ENCODE measurements at regions not wholly inside any gene's neighbourhood (a gene's known extent, or its start where the extent isn't known, plus 50 kb on each side); places are given as distances from the start of the nearest gene placed in this dataset.

DNA sequence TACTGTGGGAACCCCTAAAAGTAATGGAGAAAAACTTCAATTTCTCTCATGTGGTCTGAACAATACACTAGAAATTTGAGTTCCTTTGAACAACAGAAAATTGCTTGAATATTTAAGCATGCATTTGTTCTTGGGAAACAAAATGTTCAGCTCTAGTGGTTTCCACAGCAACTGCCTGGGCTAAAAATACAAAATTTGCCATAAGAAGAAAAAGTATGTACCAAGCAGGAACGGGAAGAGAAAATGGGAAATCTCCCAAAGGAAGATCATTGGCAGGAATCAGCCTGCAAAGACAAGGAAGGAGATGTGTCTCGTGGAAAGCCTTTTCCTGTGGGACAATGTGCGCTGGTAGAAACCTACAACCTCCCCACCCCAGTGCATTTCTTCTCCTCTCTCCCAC, 119.0 kb upstream of the DPT start:
- TF ChIP-seq, protein P1, sequence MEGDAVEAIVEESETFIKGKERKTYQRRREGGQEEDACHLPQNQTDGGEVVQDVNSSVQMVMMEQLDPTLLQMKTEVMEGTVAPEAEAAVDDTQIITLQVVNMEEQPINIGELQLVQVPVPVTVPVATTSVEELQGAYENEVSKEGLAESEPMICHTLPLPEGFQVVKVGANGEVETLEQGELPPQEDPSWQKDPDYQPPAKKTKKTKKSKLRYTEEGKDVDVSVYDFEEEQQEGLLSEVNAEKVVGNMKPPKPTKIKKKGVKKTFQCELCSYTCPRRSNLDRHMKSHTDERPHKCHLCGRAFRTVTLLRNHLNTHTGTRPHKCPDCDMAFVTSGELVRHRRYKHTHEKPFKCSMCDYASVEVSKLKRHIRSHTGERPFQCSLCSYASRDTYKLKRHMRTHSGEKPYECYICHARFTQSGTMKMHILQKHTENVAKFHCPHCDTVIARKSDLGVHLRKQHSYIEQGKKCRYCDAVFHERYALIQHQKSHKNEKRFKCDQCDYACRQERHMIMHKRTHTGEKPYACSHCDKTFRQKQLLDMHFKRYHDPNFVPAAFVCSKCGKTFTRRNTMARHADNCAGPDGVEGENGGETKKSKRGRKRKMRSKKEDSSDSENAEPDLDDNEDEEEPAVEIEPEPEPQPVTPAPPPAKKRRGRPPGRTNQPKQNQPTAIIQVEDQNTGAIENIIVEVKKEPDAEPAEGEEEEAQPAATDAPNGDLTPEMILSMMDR (IDR thresholded peaks at IDR 0.05; ENCODE audit: low read depth, low read length) = no peak

DNA sequence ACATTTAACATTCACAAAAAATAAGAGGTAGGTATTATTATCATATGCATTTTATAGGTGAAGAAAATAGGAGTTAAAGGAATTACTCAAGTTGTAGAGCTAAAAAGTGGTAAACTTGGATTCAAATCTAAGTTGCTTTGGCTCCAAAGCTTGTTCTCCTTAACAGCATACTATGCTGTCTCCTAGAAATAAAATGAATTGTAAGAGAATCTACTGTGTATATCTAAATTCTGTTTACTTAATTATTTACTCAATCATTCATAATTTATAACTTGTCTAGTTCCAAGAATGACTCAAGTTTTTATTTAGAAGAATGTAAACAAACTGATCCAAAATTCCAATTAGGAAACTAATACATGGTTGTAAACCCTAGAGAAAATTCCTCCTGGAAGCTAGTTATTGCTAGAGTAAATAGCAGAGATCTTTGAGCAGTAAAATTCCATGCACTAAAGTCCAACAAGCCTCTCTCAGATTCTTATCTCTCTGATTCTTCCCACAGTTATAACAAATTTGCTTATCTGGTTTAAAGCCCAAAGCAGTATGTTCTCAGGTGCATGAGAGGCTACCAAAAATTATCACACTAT, 132.5 kb upstream of the DPT start:
- TF ChIP-seq, protein P1 (IDR thresholded peaks at IDR 0.05; ENCODE audit: low read depth, low read length) = no peak
- H3K4me3 ChIP-seq (ENCODE audit: low read depth, low read length) = no peak overlapping the region
- DNase-seq (ENCODE audit: low read depth, low spot score) = no peak
- in situ Hi-C loops (cut with HindIII; ENCODE audit: low sequenced_read_pairs) = no loop called here

More for the DNA sequence above, 119.0 kb upstream of the DPT start:
- in situ Hi-C loops (cut with HindIII; ENCODE audit: low sequenced_read_pairs) = no loop called here
- no peak for DNase-seq (ENCODE audit: low read depth, low spot score)
- no peak overlapping the region for H3K4me3 ChIP-seq (ENCODE audit: low read depth, low read length)

DNA sequence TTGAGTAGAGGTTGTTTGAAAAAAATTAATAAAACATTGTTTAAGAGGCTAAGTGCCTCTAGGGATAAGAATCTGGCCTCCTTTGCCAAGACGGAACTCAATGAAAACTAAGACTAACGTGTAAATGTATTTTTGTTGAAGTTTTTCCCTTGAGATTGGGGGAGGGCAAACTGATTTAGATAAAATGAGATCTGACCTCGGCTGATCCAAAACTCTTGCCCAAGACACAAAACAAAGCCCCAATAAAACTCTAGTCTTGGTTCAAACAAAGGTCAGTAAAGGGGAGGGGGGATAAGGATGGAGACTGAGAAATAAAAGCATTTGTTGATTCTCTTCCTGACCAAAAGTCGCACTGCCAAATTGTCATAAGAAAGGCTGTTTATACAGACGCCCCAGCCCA, 134.8 kb upstream of the DPT start:
- in situ Hi-C loops (cut with HindIII; ENCODE audit: low sequenced_read_pairs) = no loop called here
- TF ChIP-seq, protein P1 (IDR thresholded peaks at IDR 0.05; ENCODE audit: low read depth, low read length) = no peak
- H3K4me3 ChIP-seq (ENCODE audit: low read depth, low read length) = no peak overlapping the region
- DNase-seq (ENCODE audit: low read depth, low spot score) = no peak

DNA sequence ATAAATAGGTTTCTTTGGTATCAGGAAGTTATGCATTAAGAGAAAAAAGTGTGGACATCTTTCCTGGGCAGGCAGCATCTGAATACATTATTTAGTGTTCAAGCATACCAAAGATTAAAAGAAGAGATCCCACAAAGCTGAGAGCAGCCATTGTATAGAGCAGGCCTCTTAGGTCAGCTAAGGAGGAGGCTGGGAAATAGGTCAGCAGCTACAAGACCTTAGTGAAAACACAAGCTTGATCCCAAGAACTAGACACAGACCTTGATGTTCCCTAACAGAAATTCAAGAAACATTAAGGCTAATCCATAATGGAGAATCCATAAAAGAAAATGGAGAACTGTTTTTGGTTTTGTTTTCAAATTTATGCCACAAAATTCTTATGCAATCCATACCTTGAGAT, 135.3 kb upstream of the DPT start:
- in situ Hi-C loops (cut with HindIII; ENCODE audit: low sequenced_read_pairs) = no loop called here
- no peak overlapping the region for H3K4me3 ChIP-seq (ENCODE audit: low read depth, low read length)
- TF ChIP-seq, protein P1 (IDR thresholded peaks at IDR 0.05; ENCODE audit: low read depth, low read length) = no peak
- DNase-seq (ENCODE audit: low read depth, low spot score) = no peak

DNA sequence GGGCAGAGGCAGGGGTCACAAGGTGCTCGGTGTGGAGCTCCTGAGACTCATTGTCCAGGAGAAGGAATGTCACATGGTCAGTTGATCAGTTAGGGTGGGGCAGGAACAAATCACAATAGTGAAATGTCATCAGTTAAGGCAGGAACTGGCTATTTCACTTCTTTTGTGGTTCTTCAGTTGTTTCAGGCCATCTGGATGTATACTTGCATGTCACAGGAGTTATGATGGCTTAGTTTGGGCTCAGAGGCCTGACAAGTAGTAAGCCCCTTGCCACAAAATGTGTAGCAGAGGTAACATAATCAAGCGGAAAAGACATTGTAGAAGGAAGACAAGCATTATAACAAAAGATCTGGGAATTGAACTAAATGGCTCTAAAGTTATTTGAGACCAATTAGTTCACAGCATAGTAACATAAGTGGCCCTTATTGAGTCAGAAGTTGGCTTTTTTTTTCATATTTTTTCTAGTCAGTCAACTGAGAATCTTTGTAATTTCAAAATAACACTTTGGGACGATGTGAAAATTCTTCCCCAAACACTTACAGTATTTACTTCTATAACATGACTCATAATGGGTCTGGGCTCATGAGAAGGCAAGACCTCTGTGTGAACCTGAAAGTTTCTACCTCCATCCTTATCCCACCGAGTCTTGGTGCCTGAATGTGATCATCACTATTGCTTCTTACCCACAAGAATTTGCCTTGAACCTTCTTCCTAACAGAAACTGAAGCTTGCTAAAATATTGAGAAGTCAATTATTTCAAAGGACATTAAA, 137.0 kb upstream of the DPT start:
- no peak for DNase-seq (ENCODE audit: low read depth, low spot score)
- no peak overlapping the region for H3K4me3 ChIP-seq (ENCODE audit: low read depth, low read length)
- in situ Hi-C loops (cut with HindIII; ENCODE audit: low sequenced_read_pairs) = no loop called here
- TF ChIP-seq, protein P1 (IDR thresholded peaks at IDR 0.05; ENCODE audit: low read depth, low read length) = no peak

DNA sequence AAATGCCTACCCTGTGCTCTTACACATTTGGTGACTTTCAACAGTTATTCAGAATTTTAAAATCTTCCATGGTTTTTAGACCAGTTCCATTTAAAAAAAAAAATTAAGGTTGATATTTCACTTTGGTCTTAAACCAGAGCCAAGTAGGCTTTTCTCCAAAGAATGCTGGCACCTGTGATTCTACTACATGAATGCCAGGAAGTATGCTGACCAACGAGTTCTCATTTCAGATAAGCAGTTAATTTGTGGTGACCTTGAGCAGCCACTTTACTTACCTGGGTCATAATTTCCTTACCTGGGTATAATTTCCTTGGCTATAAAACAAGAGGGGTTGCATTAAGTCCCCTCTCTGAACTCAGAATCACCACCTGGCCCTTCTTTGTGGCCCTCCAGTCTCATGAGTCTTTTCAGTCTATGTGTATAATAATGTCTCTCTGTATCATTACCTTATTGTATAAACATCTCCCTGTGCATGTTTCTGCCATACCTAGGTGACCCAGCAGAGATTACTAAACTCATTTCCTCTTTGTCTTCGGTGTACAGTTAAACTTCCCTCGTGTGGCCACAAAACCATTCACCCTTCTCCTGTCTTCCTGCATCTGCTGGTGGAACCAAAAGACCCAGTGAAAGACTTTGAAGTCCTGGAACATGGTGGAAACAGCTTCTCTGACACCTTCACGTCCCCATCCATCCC, 139.1 kb upstream of the DPT start:
- H3K4me3 ChIP-seq (ENCODE audit: low read depth, low read length) = no peak overlapping the region
- TF ChIP-seq, protein P1 (IDR thresholded peaks at IDR 0.05; ENCODE audit: low read depth, low read length) = no peak
- no peak for DNase-seq (ENCODE audit: low read depth, low spot score)
- in situ Hi-C loops (cut with HindIII; ENCODE audit: low sequenced_read_pairs) = no loop called here
